ENCODE measurements at regions not wholly inside any gene's neighbourhood (a gene's known extent, or its start where the extent isn't known, plus 50 kb on each side); places are given as distances from the start of the nearest gene placed in this dataset.

- DNase-seq (ENCODE audit: low read depth in 2 of 2), result peak in 1 of 2 donors; percentile 58
- no peak overlapping the region for H3K4me3 ChIP-seq (replicated peaks in 1 of 2; ENCODE audit: low read depth in 2 of 2, low read length in 2 of 2)
- TF ChIP-seq CTCF (IDR thresholded peaks at IDR 0.05; ENCODE audit: low read depth, low read length), result no peak
Measured at GRCh38 chr18:28459587-28459986, 282.7 kb upstream of the CDH2 start.

- DNase-seq (ENCODE audit: low read depth in 2 of 2), result peak in 1 of 2 donors; percentile 8
- no peak overlapping the region for H3K4me3 ChIP-seq (replicated peaks in 1 of 2; ENCODE audit: low read depth in 2 of 2, low read length in 2 of 2)
- no peak for TF ChIP-seq CTCF (IDR thresholded peaks at IDR 0.05; ENCODE audit: low read depth, low read length)
Measured at GRCh38 chr18:28458751-28459150, 281.8 kb upstream of the CDH2 start.

GRCh38 chr18:28457784-28458183 lies 280.9 kb upstream of the CDH2 start:
- H3K4me3 ChIP-seq (replicated peaks in 1 of 2; ENCODE audit: low read depth in 2 of 2, low read length in 2 of 2), result no peak overlapping the region
- no peak for DNase-seq (ENCODE audit: low read depth in 2 of 2)
- no peak for TF ChIP-seq CTCF (IDR thresholded peaks at IDR 0.05; ENCODE audit: low read depth, low read length)

- no peak overlapping the region for H3K4me3 ChIP-seq (replicated peaks in 1 of 2; ENCODE audit: low read depth in 2 of 2, low read length in 2 of 2)
- no peak for DNase-seq (ENCODE audit: low read depth in 2 of 2)
- TF ChIP-seq CTCF (IDR thresholded peaks at IDR 0.05; ENCODE audit: low read depth, low read length), result no peak
Measured at GRCh38 chr18:28455971-28456370, 279.0 kb upstream of the CDH2 start.

GRCh38 chr18:28439870-28440269 lies 262.9 kb upstream of the CDH2 start:
- TF ChIP-seq CTCF (IDR thresholded peaks at IDR 0.05; ENCODE audit: low read depth, low read length), result no peak
- DNase-seq (ENCODE audit: low read depth in 2 of 2), result peak in 1 of 2 donors; percentile 69
- no peak overlapping the region for H3K4me3 ChIP-seq (replicated peaks in 1 of 2; ENCODE audit: low read depth in 2 of 2, low read length in 2 of 2)

GRCh38 chr18:28438381-28438780 lies 261.5 kb upstream of the CDH2 start:
- H3K4me3 ChIP-seq (replicated peaks in 1 of 2; ENCODE audit: low read depth in 2 of 2, low read length in 2 of 2), result no peak overlapping the region
- TF ChIP-seq CTCF (IDR thresholded peaks at IDR 0.05; ENCODE audit: low read depth, low read length), result no peak
- no peak for DNase-seq (ENCODE audit: low read depth in 2 of 2)

- H3K4me3 ChIP-seq (replicated peaks in 1 of 2; ENCODE audit: low read depth in 2 of 2, low read length in 2 of 2), result no peak overlapping the region
- TF ChIP-seq CTCF (IDR thresholded peaks at IDR 0.05; ENCODE audit: low read depth, low read length), result no peak
- DNase-seq (ENCODE audit: low read depth in 2 of 2), result peak; percentile 3 to 34
Measured at GRCh38 chr18:28432339-28432738, 255.4 kb upstream of the CDH2 start.
